ENCODE measurements at regions not wholly inside any gene's neighbourhood (a gene's known extent, or its start where the extent isn't known, plus 50 kb on each side); places are given as distances from the start of the nearest gene placed in this dataset.
A peak's percentile ranks its signal among the peaks of the same experiment; 100 is the strongest.

- intact Hi-C loops (cut with DNase I) = no loop called here
These were observed 125.2 kb upstream of the GALNT2 start for GRCh38 chr1:229941831-229942230.

GRCh38 chr1:229942501-229942900, 124.5 kb upstream of the GALNT2 start:
- Histone ChIP-seq H3K9me3 (no peaks in the 10 kb centered on the region), H3K4me3 (no peak overlapping the region), H3K27me3 (no peaks in the 10 kb centered on the region), H3K36me3 (no peaks in the 10 kb centered on the region), H3K4me1 (no peaks in the 10 kb centered on the region), H3K27ac (no peak overlapping the region)
- intact Hi-C loops (cut with DNase I) = no loop called here
- DNase-seq = no peak
- ATAC-seq = no peak
- no peak for TF ChIP-seq CTCF (IDR thresholded peaks at IDR 0.05)

More at GRCh38 chr1:229941831-229942230, 125.2 kb upstream of the GALNT2 start:
- no peaks in the 10 kb centered on the region for H3K27me3 ChIP-seq
- no peaks in the 10 kb centered on the region for H3K9me3 ChIP-seq
- no peak for ATAC-seq
- H3K4me1 ChIP-seq = no peaks in the 10 kb centered on the region
- no peak for TF ChIP-seq CTCF (IDR thresholded peaks at IDR 0.05)
- no peak overlapping the region for H3K4me3 ChIP-seq
- no peak overlapping the region for H3K27ac ChIP-seq
- no peaks in the 10 kb centered on the region for H3K36me3 ChIP-seq
- DNase-seq = no peak

- intact Hi-C loops (cut with DNase I) = no loop called here
- Histone ChIP-seq H3K9me3 (no peaks in the 10 kb centered on the region), H3K4me3 (no peak overlapping the region), H3K27ac (no peak overlapping the region), H3K27me3 (no peaks in the 10 kb centered on the region), H3K36me3 (no peaks in the 10 kb centered on the region), H3K4me1 (no peaks in the 10 kb centered on the region)
- DNase-seq = no peak
- no peak for ATAC-seq
- TF ChIP-seq CTCF (IDR thresholded peaks at IDR 0.05) = no peak
These were observed 123.8 kb upstream of the GALNT2 start for GRCh38 chr1:229943148-229943714.

GRCh38 chr1:229943988-229944743, 122.9 kb upstream of the GALNT2 start:
- H3K4me3 ChIP-seq = no peak overlapping the region
- TF ChIP-seq CTCF (IDR thresholded peaks at IDR 0.05) = no peak
- no peaks in the 10 kb centered on the region for H3K27me3 ChIP-seq
- no peaks in the 10 kb centered on the region for H3K4me1 ChIP-seq
- H3K36me3 ChIP-seq = no peaks in the 10 kb centered on the region
- ATAC-seq = peak; percentile 16
- DNase-seq = no peak
- no peaks in the 10 kb centered on the region for H3K9me3 ChIP-seq
- no peak overlapping the region for H3K27ac ChIP-seq
- intact Hi-C loops (cut with DNase I) = no loop called here

- Histone ChIP-seq H3K4me1 (no peaks in the 10 kb centered on the region), H3K27ac (no peak overlapping the region), H3K9me3 (no peaks in the 10 kb centered on the region), H3K36me3 (no peaks in the 10 kb centered on the region), H3K27me3 (no peaks in the 10 kb centered on the region), H3K4me3 (no peak overlapping the region)
- intact Hi-C loops (cut with DNase I) = no loop called here
- ATAC-seq (no peak), DNase-seq (no peak)
- no peak for TF ChIP-seq CTCF (IDR thresholded peaks at IDR 0.05)
These were observed 121.2 kb upstream of the GALNT2 start for GRCh38 chr1:229945795-229946194.
